Tibial nerve (tissue), 3 donors: ENCODE measurements at regions not wholly inside any gene's neighbourhood (a gene's known extent, or its start where the extent isn't known, plus 50 kb on each side); places are given as distances from the start of the nearest gene placed in this dataset.

Source experiments
- POLR2A ChIP-seq, 2 donors: fragments of 450-650 bp; IDR thresholded peaks; one replicate each; pipeline ENCODE4 v1.6.1; 2017; ENCODE audit warnings: antibody characterized with exemption in 2 of 2, mild to moderate bottlenecking in 2 of 2, moderate library complexity in 2 of 2
- TF ChIP-seq, protein P1 (sequence below), 5 experiments: fragments of 200-600 bp in 3 of 5; fragments of 450-650 bp in 2 of 5; sonication (generic) in 3 of 5; IDR thresholded peaks; one replicate each; pipeline ENCODE4 v1.5.1; 2016 to 2019; ENCODE audit warnings: antibody characterized with exemption in 5 of 5, mild to moderate bottlenecking in 3 of 5, moderate library complexity in 2 of 5

- TF ChIP-seq, protein P1, sequence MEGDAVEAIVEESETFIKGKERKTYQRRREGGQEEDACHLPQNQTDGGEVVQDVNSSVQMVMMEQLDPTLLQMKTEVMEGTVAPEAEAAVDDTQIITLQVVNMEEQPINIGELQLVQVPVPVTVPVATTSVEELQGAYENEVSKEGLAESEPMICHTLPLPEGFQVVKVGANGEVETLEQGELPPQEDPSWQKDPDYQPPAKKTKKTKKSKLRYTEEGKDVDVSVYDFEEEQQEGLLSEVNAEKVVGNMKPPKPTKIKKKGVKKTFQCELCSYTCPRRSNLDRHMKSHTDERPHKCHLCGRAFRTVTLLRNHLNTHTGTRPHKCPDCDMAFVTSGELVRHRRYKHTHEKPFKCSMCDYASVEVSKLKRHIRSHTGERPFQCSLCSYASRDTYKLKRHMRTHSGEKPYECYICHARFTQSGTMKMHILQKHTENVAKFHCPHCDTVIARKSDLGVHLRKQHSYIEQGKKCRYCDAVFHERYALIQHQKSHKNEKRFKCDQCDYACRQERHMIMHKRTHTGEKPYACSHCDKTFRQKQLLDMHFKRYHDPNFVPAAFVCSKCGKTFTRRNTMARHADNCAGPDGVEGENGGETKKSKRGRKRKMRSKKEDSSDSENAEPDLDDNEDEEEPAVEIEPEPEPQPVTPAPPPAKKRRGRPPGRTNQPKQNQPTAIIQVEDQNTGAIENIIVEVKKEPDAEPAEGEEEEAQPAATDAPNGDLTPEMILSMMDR (IDR thresholded peaks at IDR 0.05) = no peak
- no peak for TF ChIP-seq POLR2A (IDR thresholded peaks at IDR 0.05)
Observed at GRCh38 chr10:10967029-10967428, 50.6 kb upstream of the CELF2 start.
